ENCODE measurements at regions not wholly inside any gene's neighbourhood (a gene's known extent, or its start where the extent isn't known, plus 50 kb on each side); places are given as distances from the start of the nearest gene placed in this dataset.
"Not testable (repeated sequence)": the region's sequence is repeated elsewhere in the genome, so short reads cannot be mapped to it uniquely, and the experiment has no call there.

- Histone ChIP-seq H2AFZ (ENCODE audit: low read length) (no peak overlapping the region), H3K27me3 (replicated peaks; ENCODE audit: insufficient read depth, low read length) (no peaks in the 10 kb centered on the region), H3K9me2 (replicated peaks; ENCODE audit: insufficient read depth, low read length) (no peaks in the 10 kb centered on the region), H3K4me3 (ENCODE audit: low read length) (no peak overlapping the region), H3K4me2 (ENCODE audit: low read depth, low read length) (peak overlapping the region; percentile 2; the same call in 1 of the 2 replicates), H3K9me3 (replicated peaks; ENCODE audit: insufficient read depth, low read length) (no peaks in the 10 kb centered on the region), H3K36me3 (replicated peaks; ENCODE audit: insufficient read depth, low read length) (no peaks in the 10 kb centered on the region), H3F3A (ENCODE audit: insufficient read depth, low read length) (no peaks in the 10 kb centered on the region), H3K79me2 (ENCODE audit: low read length) (no peaks in the 10 kb centered on the region), H3K9ac (ENCODE audit: low read length) (no peak overlapping the region), H3K4me1 (ENCODE audit: low read length) (peaks cover 13% of the 10 kb centered on the region), H3K27ac (ENCODE audit: low read length) (peak overlapping the region; percentile 2; the same call in 1 of the 2 replicates), H4K20me1 (ENCODE audit: insufficient read depth, low read length) (no peaks in the 10 kb centered on the region)
- DNase-seq, result peak; percentile 50
- TF ChIP-seq CTCF (IDR thresholded peaks at IDR 0.05; ENCODE audit: low read length), result no peak
- TF ChIP-seq EZH2 (optimal IDR thresholded peaks at IDR 0.05; ENCODE audit: low read depth, low read length), result no peak
- TF ChIP-seq EZH2phosphoT487 (IDR thresholded peaks at IDR 0.05; ENCODE audit: low read length), result no peak
Measured at GRCh38 chr5:44997506-44997905, 188.8 kb downstream of the MRPS30 start.

DNA sequence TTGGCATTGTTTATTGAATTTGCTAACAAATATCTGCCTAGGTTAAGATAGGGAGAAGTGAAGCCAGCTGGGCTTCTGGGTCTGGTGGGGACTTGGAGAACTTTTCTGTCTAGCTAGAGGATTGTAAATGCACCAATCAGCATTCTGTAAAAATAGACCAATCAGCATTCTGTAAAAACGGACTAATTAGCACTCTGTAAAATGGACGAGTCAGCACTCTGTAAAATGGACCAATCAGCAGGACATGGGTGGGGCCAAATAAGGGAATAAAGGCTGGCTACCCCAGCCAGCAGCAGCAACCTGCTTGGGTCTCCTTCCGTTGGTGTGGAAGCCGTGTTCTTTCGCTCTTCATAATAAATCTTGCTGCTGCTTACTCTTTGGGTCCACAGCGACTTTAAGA, 198.4 kb downstream of the MRPS30 start:
- not testable (repeated sequence) for H2AFZ ChIP-seq (ENCODE audit: low read length); H3K36me3 ChIP-seq (replicated peaks; ENCODE audit: insufficient read depth, low read length)

DNA sequence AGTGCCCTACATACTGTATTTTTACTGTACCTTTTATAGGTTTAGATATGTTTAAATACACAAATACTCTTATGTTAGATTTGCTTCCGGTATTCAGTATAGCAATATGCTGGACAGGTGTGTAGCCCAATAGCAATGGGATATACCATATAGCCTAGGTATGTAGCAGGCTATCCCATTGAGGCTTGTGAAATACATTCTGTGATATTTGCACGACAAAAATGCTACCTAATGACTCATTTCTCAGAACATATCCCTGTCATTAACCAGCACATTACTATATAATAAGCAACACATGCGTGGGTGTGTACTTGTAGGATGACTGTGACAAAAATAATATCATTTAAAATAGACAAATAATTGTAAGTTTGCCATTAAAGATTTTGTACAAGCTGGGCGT, 208.8 kb downstream of the MRPS30 start:
- no peaks in the 10 kb centered on the region; the same call in 1 of the 2 replicates for H3K9me3 ChIP-seq (replicated peaks; ENCODE audit: insufficient read depth, low read length)
- H3K27me3 ChIP-seq (replicated peaks; ENCODE audit: insufficient read depth, low read length), result no peaks in the 10 kb centered on the region
- no peak overlapping the region for H3K4me2 ChIP-seq (ENCODE audit: low read depth, low read length)
- H4K20me1 ChIP-seq (ENCODE audit: insufficient read depth, low read length), result no peaks in the 10 kb centered on the region
- no peaks in the 10 kb centered on the region for H3K79me2 ChIP-seq (ENCODE audit: low read length)
- no peak overlapping the region for H3K9ac ChIP-seq (ENCODE audit: low read length)
- no peaks in the 10 kb centered on the region for H3K9me2 ChIP-seq (replicated peaks; ENCODE audit: insufficient read depth, low read length)
- H3K36me3 ChIP-seq (replicated peaks; ENCODE audit: insufficient read depth, low read length), result no peaks in the 10 kb centered on the region
- no peak overlapping the region for H3K27ac ChIP-seq (ENCODE audit: low read length)
- H3K4me3 ChIP-seq (ENCODE audit: low read length), result no peak overlapping the region
- TF ChIP-seq EZH2phosphoT487 (IDR thresholded peaks at IDR 0.05; ENCODE audit: low read length) (no peak), CTCF (IDR thresholded peaks at IDR 0.05; ENCODE audit: low read length) (no peak), EZH2 (optimal IDR thresholded peaks at IDR 0.05; ENCODE audit: low read depth, low read length) (no peak)
- DNase-seq, result no peak
- no peaks in the 10 kb centered on the region for H3F3A ChIP-seq (ENCODE audit: insufficient read depth, low read length)
- no peak overlapping the region for H2AFZ ChIP-seq (ENCODE audit: low read length)
- no peaks in the 10 kb centered on the region for H3K4me1 ChIP-seq (ENCODE audit: low read length)

More for the DNA sequence above, 198.4 kb downstream of the MRPS30 start:
- H3K27me3 ChIP-seq (replicated peaks; ENCODE audit: insufficient read depth, low read length); H3F3A ChIP-seq (ENCODE audit: insufficient read depth, low read length); H3K9me2 ChIP-seq (replicated peaks; ENCODE audit: insufficient read depth, low read length); H4K20me1 ChIP-seq (ENCODE audit: insufficient read depth, low read length); H3K4me1 ChIP-seq (ENCODE audit: low read length); H3K79me2 ChIP-seq (ENCODE audit: low read length); DNase-seq; H3K27ac ChIP-seq (ENCODE audit: low read length); H3K9ac ChIP-seq (ENCODE audit: low read length); H3K4me2 ChIP-seq (ENCODE audit: low read depth, low read length); H3K4me3 ChIP-seq (ENCODE audit: low read length); H3K9me3 ChIP-seq (replicated peaks; ENCODE audit: insufficient read depth, low read length): not testable (repeated sequence)

- Histone ChIP-seq H3K9ac (ENCODE audit: low read length) (no peak overlapping the region), H3K79me2 (ENCODE audit: low read length) (no peaks in the 10 kb centered on the region), H3F3A (ENCODE audit: insufficient read depth, low read length) (no peaks in the 10 kb centered on the region), H4K20me1 (ENCODE audit: insufficient read depth, low read length) (no peaks in the 10 kb centered on the region), H3K9me2 (replicated peaks; ENCODE audit: insufficient read depth, low read length) (no peaks in the 10 kb centered on the region), H3K27me3 (replicated peaks; ENCODE audit: insufficient read depth, low read length) (no peaks in the 10 kb centered on the region), H3K4me3 (ENCODE audit: low read length) (no peak overlapping the region), H2AFZ (ENCODE audit: low read length) (no peak overlapping the region), H3K4me2 (ENCODE audit: low read depth, low read length) (no peak overlapping the region), H3K27ac (ENCODE audit: low read length) (no peak overlapping the region), H3K4me1 (ENCODE audit: low read length) (no peaks in the 10 kb centered on the region), H3K9me3 (replicated peaks; ENCODE audit: insufficient read depth, low read length) (no peaks in the 10 kb centered on the region), H3K36me3 (replicated peaks; ENCODE audit: insufficient read depth, low read length) (no peaks in the 10 kb centered on the region)
- no peak for DNase-seq
- no peak for TF ChIP-seq EZH2phosphoT487 (IDR thresholded peaks at IDR 0.05; ENCODE audit: low read length)
- TF ChIP-seq CTCF (IDR thresholded peaks at IDR 0.05; ENCODE audit: low read length), result no peak
- no peak for TF ChIP-seq EZH2 (optimal IDR thresholded peaks at IDR 0.05; ENCODE audit: low read depth, low read length)
Measured at GRCh38 chr5:45029553-45029952, 220.8 kb downstream of the MRPS30 start.

Measured in MM.1S (cell line).